Nucleus accumbens (tissue), 56 donors: ENCODE measurements at regions not wholly inside any gene's neighbourhood (a gene's known extent, or its start where the extent isn't known, plus 50 kb on each side); places are given as distances from the start of the nearest gene placed in this dataset.

Experiments used
- DNase-seq, 56 donors: peaks; one replicate each; lab custom pipeline; 2025; lab: John Stamatoyannopoulos, UW

DNA sequence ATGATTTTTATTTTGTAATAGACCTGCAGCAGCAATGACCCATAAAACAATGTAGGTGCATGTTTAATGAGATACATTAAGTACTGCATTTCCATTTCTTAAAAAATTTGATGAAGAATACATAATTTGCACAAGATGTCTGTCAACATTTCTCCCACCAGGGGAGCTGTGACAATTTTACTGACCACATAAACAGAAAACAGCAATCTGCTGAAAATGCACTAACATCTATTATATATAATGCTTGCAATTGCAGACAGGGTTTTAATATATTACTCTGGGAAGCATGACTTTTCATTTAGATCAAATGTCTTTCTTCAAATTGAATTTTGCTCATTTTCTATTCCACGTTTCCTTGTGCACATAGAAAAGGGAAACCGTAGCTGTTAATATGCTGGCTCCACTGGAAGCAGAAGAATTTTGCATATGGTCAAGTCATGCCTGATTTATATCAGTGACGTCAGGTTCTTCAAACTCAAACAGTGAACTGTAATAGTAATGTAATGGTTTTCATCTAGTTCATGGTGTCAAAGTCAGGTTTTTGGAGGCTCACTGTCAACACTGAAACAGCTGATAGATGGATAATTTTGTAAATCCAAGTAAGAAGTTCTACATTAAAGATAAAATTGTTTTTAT lies 79.8 kb upstream of the IGF1R start:
- no peak for DNase-seq

- no peak for DNase-seq
Measured at GRCh38 chr15:98570119-98570518, 78.2 kb upstream of the IGF1R start.

GRCh38 chr15:98580572-98580971 lies 67.8 kb upstream of the IGF1R start:
- no peak for DNase-seq

DNA sequence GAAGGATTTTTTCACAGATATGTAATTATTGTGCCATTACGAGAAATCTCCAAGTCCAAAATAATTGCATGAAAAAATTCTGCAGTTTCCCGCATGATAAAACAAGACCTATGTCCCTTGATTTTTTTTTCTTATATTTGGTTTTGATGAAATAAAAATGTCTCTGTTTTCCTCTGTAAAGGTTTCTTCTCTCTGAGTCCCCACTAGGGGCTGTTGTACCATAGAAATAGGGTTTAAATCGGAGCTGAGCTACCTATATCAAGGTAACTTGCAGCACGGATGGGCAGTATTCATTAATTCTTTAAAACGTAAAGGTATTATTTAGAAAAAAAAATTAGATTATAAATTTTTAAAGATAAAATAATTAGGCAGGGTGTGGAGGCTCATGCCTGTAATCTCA lies 66.6 kb upstream of the IGF1R start:
- DNase-seq, result no peak

GRCh38 chr15:98582900-98583554 lies 65.3 kb upstream of the IGF1R start:
- DNase-seq, result no peak

- no peak for DNase-seq
Measured at GRCh38 chr15:98583771-98584430, 64.4 kb upstream of the IGF1R start.

DNA sequence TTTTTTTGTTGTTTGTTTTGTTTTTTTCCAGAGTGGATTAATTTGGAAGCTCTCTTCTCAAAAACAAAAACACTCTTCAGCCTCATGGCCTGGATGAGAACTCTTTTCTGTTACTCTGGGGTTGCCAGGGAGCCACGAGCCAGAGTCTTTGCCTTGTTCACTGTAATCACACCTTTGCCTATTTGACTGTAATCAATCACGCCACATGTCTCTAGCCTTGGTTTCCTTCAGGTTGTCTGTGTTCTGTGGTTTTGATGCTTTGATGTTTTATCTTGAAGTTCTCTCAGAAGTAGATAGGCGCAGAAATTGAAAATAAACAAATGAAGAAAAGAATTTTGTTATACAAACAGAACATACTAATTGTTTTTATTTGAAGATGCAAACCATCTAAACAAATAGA lies 62.3 kb upstream of the IGF1R start:
- DNase-seq, result no peak

GRCh38 chr15:98592136-98592535 lies 56.2 kb upstream of the IGF1R start:
- no peak for DNase-seq

GRCh38 chr15:98596131-98596530 lies 52.2 kb upstream of the IGF1R start:
- no peak for DNase-seq

DNA sequence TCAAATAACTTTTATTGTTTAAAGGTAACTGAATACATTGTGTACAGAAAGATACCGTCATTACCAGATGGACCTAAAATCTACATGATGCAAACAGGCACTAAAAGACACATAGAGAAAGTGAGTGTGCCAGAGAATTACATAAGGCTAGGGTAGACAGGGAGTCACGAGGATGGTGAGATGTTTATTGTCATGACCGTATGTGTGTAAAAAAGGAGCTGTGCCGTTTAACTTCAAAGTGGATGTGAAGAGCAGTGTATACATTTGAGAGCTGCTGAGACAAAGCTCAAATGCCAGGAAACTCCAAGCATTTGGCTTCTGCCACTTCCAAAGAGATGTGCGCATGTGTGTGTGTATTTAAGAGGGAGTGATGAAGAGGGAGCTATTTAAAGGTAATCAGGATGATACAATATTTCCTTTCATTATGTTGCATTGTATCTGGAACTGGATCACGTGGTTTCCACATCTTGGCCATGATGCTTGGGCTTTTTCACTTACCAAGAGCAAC lies 51.4 kb upstream of the IGF1R start:
- no peak for DNase-seq

GRCh38 chr15:98597666-98598065 lies 50.7 kb upstream of the IGF1R start:
- DNase-seq, result no peak
